GM19240 (cell line): ENCODE measurements at regions not wholly inside any gene's neighbourhood (a gene's known extent, or its start where the extent isn't known, plus 50 kb on each side); places are given as distances from the start of the nearest gene placed in this dataset.

Source experiments
- DNase-seq: peaks from one replicate; pipeline ENCODE4 v3.0.0; 2011; ENCODE audit warnings: low spot score; ENCODE audit not compliant: insufficient read length

DNA sequence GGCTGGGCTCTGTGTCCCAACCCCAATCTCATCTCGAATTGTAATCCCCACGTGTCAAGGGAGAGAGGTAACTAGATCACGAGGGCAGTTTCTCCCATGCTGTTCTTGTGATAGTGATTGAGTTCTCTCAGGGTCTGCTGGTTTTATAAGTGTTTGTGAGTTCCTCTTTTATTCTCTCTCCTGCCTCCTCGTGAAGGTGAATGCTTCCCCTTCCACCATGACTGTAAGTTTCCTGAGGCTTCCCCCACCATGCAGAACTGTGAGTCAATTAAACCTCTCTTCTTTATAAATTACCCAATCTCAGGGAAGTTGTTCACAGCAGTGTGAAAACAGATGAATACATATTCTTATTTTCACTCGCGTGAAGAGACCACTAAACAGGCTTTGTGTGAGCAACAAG is 148.2 kb downstream of the TMEM30B start:
- no peak for DNase-seq

DNA sequence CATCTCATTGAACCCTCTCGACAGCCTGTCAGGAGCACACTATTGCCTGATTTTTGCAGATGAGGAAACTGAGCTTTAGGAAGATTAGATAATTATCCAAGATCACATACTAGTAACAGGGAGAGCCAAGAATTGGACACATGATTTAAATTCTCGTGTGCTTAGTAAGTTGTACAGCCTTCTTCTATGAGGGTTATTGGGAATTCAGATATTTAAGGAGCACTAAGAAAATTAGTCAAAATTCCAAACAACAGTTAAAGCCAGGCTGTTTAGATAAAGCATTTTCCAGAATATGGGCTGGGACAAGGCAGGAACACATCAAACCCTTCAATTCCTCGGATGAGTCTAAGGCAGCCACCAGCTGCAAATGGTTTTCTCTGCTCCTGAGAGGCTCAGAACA is 148.8 kb downstream of the TMEM30B start:
- no peak for DNase-seq

DNA sequence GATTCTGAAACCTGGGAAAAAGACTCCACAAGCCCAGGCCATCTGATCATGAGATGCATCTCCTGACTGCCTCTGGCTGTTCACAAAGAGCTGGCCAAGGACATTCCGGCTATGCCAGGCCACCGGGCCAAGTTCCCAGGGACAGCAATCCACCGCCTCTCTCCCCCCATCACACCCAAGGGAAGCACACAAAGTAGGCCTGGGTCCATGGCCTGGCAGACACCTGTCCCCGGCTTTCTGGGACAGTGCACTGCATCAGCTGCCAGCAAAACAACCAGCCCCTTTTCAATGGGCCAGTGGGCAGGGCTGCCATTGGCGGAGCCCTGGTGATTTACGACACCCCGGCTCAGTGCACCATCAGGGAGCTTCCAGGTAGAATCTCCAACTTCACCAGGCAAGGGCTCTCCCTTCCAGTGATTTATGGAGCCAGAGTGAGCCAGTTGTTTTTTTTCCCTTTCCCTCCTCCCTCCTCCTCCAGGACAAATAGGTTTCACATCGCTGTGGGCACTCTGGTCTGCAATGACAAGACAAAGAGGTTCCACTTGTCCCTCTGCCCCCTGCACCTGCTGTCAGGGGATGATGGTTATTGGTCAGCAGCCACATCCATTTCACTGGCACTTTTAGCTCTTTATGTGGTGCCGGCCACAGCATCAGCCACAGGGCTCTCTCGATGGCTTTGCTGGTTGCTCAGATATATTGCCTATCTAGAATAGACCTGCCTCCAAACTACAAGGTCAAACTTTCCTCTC is 149.6 kb downstream of the SLC38A6 start:
- no peak for DNase-seq

DNA sequence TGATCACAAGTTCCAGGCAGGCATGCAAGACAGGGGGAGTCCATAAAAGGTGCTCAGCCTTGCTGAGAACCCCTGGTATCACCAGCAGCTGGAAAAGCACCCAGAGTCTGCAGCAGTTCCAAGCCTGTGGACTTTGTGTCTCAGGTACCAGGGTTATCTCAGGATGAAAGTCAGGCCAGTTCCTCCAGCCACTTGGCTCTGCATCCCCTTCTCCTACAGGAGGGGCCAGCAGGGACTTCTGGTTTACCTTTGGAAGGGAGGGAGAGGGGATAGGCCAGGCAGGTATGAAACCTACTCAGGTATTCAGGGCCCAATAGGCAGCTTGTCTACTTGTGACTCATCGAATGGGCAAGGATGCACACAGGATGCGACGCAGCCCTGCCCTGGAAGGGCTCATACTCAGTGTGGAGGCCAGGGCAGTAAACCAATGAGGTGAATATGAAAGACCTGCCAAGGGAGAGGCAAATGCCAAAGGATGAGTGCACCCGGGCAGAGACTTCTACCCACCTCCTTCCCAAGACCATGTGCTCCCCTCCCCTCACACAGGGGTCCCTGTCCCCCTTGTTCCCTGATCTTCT is 148.2 kb downstream of the SLC38A6 start:
- no peak for DNase-seq

DNA sequence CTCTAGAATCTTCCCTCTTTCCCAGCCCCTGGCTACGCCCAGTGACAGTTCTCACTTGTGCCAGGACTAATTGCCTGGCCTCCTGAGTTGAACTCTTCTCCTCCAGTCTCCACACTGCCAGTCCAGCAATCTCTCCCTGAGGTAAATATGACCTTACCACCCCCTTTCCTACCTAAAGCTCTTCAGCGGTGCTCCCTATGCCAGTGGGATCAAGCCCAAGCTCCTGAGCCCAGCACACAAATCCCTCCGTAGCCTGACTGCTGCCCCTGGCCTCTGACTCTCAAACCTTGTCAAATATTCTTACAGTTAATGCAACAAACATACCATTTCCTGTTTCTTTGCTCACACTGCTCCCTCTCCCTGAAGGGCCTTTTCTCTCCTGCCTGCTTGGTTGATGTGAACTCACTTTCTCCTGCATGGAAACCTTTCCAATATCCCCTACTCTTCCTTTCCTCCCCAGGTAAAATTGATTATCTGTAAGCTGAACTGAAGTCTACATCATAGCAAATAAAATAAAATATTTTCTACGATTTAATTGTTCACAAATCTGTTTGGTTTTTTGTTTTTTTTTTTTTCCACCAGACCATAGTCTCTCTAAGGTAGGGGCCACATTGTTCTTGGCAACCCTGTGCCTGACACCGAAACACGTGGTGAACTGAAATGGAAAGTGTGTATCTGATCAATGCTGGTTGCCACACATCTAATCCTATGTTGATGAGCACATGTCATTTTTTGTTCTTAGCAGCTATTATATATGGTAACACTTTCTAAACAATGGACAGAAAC is 147.5 kb downstream of the SLC38A6 start:
- DNase-seq: no peak

DNA sequence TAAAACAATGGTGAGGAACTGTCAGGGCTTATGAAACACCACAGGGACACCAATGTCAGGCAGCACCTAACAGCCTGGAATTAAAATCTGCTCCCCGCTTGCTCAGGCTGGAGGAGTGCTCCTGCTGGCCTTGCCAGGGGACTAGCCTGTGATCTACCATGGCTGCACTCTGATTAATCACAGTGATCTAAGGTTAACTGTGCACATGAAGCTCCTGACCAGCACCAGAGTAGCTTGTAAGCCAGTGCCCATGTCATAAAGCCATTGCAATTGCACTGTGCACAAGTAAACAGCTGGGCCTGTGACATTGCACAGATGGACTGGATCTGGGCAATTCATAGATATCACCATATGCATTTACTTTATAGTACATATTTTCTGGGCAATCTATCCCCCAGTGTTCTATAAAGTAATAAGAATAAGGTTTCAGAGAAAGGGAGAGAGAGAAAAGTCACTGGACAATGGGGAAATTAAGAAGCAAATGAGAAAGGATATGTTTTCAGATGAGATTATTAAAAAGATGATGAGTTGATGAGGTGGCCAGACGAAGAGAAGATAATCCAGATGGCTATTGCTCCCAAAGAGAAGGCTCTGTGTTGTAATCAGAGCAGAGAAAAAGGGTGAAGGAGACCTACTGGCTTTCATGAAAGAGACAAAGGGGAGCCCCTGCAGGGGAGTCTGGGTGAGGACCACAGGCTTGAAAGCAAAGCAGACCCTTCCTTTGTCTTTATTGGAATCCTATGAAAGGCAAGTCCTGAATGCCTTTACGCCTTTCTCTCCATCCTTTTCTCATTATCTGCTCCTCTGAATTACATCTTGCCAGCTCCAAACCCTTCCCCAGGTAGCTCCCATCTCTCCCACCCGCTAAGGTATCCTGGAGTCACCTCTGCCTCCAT is 145.8 kb downstream of the SLC38A6 start:
- DNase-seq: no peak

DNA sequence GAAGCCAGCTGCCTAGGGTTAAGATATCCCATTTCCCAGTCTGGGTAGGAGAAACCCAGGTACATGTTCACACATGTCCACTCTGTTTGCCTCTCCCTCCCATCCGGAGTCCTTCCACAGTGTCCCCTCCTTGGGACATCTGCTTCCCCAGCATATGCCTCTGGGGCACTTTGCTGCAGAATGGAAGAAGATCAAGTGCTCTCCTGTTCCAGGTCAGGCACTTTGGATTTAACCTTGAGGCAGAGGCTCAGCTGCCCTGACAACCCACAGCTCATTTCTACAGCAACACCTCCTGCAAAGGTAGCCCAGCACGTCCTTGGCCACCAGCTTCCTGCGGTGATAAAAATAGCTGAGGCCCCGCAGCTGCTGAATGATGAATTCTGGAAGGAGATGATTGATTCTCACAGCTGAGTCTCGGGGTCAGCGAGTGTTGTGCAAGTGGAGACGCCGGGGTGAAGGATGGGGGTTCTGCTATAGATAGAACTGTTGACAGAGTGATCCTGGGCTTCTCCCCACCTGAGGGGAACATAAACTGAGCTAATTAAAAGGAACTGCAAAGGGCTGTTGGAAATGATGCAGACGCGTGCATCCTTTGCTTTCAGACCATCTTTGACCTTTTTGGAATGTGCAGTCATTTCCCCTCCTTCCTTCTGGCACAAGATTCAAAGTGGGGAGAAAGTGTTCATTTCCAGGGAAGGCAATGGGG is 145.0 kb downstream of the SLC38A6 start:
- no peak for DNase-seq

DNA sequence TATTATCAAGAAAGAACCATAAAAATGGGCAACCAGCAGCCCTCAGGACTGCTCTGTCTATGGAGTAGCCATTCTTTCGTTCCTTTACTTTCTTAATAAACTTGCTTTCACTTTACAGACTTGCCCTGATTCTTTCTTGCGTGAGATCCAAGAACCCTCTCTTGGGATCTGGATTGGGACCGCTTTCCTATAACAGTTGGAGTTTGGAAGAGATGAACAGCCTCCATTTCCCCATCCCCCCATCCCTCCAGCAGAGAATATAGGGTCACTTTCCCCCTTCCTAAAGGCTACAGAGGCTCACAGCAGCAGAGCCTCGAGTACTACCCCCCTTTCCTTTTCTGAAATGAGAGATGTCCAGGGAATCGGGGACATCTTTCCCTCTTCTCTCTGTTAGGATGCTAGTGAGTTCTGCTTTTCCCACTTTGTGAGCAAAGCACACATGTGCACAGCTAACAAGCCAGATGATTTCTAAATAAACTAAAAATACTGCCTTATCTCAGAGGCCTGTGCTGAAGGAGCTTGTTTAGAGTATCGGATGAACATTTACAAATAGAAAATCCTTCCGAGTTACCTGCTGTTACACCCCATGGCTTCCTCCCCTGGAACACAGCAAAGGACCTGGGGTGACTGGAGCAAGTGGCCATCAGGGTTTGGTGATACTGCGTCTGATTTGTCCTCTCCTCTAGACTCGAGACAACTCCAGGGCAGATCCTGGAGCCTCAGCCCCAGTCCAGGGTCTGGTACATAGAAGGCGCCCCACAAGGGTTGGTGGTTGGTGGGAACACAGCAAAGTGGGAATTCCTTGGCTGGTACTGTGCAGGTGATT is 144.2 kb downstream of the SLC38A6 start:
- no peak for DNase-seq

DNA sequence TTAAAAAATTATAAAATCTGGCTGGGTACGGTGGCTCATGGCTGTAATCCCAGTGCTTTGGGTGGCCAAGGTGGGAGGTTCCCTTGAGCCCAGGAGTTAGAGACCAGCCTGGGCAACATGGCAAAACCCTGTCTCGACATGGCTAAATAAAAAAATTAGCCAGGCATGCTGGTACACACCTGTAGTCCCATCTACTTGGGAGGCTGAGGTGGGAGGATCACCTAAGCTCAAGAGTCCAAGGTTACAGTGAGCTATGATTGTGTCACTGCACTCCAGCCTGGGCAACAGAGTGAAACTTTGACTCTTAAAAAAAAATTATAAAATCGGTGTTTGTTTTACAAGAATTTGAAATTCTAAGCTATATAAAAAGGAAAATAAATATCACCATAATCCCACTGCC is 141.8 kb downstream of the SLC38A6 start:
- DNase-seq: no peak

DNA sequence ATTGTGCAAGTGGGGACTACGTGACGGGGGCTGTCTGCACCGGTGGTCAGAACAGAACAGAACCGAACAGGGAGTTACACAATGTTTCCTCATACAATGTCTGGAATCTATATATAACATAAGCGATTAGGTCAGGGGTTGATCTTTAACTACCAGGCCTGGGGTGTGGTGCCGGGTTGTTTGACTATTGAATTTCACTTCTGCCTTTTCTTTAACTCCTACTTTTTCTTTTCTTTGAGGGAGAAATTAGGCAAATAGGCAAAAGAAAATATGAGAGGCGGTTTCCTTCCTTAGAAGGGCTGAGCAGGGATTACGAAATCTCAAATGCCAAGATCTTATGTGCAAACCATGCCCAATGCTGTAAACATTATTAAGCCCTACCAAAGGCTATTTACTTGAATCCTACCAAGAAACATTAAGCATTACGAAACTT is 140.3 kb downstream of the SLC38A6 start:
- no peak for DNase-seq

DNA sequence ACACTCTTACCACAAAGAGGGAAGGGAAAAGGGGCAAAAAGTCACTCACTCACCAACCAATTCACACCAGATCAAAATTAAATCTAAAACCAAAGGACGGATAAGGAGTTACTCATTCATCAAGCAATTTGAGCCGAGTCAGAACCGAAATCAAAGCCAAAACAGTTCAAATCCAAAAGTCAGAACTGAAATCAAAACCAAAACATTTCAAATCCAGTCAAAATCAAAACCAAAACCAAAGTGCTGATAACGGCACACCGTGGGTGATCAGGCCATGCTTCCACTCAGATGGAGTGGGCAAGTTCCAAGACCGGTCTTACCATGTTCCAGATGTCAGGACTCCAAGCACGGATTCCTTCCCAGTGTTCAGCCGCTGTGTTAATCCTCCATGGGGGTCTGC is 139.5 kb downstream of the SLC38A6 start:
- no peak for DNase-seq

DNA sequence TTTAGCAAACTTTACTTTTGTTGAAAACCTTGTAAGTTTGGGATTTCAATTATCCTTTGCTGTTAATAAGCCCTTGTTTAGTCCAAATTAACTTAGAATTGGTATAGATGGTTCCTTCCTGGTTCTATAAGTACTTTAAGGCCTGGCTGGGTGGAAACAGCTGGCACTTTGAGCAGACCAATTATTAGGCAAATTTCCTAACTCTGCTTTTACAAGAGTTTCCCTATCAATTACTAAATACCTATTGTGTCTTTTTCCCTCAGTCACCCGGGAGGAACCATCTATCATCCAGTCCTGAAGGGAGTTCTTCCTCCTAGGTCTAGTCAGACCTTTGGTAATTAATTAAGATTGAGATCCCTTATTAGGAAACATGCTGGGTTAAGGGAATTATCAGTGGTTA is 138.0 kb downstream of the SLC38A6 start:
- DNase-seq: no peak

DNA sequence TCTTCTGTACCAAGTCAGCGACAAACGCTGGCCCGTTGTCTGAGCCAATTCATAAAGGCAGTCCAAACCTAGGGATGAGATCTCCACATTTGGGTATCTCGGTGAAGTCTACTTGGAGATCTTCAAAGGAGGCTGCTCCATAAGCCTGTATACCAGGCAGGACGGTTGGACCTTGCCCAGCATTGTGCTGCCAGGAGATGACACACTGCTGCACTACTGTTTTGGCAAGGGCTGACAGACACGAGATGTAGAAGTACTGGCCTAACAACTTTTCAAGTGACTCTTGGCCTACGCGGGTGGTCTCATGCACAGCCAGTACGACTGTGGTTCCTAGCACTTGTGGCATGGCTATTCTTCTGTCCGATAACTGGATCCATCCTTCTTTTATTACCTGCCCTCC is 135.3 kb downstream of the SLC38A6 start:
- DNase-seq: no peak

DNA sequence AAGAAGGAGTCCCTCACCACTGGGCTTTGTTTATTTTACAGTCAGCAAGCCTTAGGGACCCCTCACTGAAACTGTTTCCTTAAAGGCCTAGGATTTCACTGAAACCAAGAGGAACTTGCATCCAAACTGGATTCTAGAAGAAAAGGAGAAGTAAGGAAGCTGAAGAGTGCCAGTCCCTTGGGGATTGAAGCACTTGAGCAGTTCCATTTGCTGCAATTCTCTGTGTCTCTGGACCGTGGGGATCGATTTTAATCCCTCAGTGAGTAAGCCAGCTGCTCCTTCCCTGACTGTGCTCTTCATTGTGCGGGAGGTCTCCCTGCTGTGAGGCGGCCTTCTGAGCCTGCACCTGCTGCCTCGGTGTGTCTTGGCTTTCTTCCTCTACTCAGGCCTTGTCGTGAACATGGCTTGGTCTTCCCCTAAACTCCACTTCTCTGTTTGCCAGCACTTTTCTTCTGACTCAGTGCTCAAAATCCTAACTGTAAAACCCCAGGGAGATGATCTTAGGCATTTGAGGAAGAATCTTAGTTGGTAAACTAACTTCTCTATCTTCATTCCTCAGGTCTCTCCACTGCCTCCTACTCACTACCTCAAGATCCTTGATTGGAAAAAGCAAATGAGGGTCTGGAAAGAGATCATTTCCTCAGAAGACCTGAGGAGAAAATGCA is 132.6 kb downstream of the SLC38A6 start:
- no peak for DNase-seq

DNA sequence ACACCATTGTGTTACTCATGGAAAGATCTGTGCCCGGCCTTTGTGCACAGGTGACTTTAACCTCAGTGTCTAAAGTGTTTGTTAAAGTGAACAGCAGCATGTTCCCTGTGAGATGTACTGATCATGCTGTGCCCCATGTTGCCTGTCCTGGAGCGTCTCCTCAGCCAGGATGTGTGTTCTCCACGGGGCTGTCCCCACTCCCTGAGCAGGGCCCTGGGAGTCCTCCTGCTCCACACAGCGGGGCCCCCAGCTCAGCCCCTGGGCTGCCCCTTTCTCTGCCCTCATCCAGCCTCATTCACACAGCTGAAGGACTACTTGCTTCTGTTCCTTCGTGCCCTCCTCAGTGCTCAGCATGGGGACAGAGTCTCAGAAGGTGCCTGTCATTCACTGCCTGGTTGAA is 131.5 kb downstream of the SLC38A6 start:
- DNase-seq: no peak

DNA sequence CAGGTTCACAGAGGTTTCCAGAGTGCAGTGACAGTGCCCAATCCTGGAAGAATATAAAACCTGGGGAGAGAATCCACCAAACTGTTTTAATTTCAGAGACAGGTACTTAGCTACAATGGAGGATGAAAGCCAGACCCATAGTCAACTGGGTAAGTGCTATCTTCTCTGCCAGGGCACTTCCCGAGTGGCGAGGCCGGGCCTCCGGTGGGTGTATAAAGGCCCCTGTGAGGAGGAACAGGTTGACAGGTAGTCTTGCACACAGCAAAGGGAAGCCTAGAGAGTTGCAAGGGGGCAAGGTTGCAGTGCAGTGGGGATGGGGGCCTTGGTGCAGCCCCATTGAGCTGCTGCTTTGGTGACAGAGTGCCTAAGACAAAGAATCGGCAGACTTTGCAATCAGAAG is 130.7 kb downstream of the SLC38A6 start:
- DNase-seq: no peak

DNA sequence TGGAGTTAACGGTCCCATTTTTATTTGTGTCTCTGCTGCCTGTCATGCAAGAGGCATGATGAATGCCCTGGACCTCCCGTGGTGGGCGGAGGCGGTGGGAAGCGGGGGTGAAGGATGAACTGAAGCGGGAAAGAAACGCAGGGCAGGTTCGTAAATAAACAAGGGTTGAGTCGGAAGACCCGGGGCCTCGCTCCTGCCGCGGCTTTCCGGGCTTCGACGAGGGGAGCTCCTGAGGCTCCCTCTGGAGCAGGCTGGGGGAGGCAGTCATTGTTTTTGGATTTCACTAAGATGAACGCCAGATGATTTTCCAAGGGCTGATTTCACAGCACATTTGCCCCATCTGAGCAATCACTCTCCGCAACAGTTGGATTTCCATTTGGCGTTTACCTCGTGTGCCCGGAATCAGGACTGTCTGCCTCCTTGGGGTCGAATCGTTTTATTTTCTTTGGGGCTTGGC is 130.2 kb downstream of the SLC38A6 start:
- DNase-seq: no peak

DNA sequence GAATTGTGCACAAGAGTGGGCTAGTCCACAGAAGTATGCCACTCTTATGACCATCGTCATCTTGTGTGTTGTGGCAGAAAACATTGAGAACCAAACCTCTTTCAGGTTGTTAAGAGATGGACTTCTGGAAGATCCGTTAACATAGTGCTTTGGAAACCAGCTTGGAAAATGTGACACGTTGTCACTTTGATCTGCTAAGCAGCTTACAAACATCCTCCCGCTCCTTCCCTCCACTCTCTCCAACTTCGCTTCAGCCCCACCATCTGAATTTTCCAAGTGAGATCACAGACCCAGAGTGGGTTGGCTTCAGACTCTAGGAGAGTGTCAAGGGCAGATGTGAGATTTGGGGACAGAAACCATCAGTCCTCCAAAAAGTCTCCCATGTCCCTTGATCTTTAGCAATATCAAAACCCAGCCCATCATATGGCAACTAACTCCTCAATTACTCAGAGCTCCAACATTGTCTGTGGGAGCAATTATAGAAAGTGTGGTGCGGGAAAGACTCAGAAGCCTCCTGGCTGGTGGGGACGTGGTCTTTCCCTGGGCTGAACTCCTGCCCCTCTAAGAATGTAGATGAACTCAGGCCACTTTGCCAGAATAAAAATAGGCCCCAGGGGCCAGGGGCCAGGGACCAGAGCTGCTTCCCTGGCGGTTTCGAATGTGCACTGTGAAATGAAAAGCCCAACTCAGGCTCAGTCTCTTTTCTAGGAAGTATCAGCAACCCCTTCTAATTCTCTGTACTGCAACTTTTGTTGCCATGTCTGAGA is 129.5 kb downstream of the SLC38A6 start:
- DNase-seq: no peak

DNA sequence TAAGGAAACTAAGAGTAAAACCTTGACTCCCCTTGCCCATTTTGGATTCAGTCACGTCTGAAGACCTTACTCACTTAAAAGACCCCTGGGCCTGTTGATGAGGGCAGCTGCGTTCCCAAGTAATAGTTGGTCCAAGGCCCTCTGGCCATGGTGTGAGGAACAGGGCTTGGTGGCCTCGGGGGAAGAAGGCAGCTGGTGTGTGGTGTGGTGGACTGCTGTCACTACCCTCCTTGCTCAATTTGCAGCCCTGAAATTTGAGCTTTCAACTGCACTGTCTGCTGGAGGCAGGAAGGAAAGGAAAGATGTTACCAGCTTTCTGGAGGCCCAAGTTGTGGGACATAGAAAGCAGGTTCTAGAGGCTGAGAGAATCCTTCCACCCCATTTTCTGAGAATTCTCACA is 128.2 kb downstream of the SLC38A6 start:
- no peak for DNase-seq
